Aorta (tissue), 5 donors: ENCODE measurements at regions not wholly inside any gene's neighbourhood (a gene's known extent, or its start where the extent isn't known, plus 50 kb on each side); places are given as distances from the start of the nearest gene placed in this dataset.

Experiments used
- ATAC-seq: fragments of 200-7000 bp; cut with Tn5 transposase; one replicate; pipeline ENCODE4 v1.9.1; 2022; ENCODE audit warnings: moderate library complexity; ENCODE audit not compliant: low FRiP score
- DNase-seq, 2 donors: peaks; one replicate each; pipeline ENCODE4 v3.0.0-alpha.2; 2020
- H3K27ac ChIP-seq, 2 donors: one replicate each; pipeline ENCODE4 v1.5.1; 2013; ENCODE audit warnings: low read length in 2 of 2, mild to moderate bottlenecking in 2 of 2, moderate library complexity in 2 of 2, control low read depth in 1 of 2, inconsistent platforms in 1 of 2, low read depth in 1 of 2
- H3K27me3 ChIP-seq, 2 donors: one replicate each; pipeline ENCODE4 v1.6.1; 2013; ENCODE audit warnings: control low read depth in 1 of 2, low read length in 1 of 2, mild to moderate bottlenecking in 1 of 2, moderate library complexity in 1 of 2; ENCODE audit not compliant: insufficient read depth in 2 of 2, control insufficient read depth in 1 of 2
- H3K36me3 ChIP-seq, 2 donors: one replicate each; pipeline ENCODE4 v1.6.1; 2013; ENCODE audit warnings: control low read depth in 1 of 2, low read length in 1 of 2, mild to moderate bottlenecking in 1 of 2; ENCODE audit not compliant: insufficient read depth in 2 of 2, control insufficient read depth in 1 of 2
- H3K4me1 ChIP-seq, 2 donors: one replicate each; pipeline ENCODE4 v1.6.1; 2013; ENCODE audit warnings: low read length in 2 of 2, control low read depth in 1 of 2, mild to moderate bottlenecking in 1 of 2, moderate library complexity in 1 of 2; ENCODE audit not compliant: insufficient read depth in 2 of 2, control insufficient read depth in 1 of 2
- H3K4me3 ChIP-seq, 2 donors: one replicate each; pipeline ENCODE4 v1.5.1; 2013; ENCODE audit warnings: low read length in 2 of 2, control low read depth in 1 of 2, mild to moderate bottlenecking in 1 of 2
- H3K9me3 ChIP-seq: one replicate; pipeline ENCODE4 v1.6.1; 2013; ENCODE audit warnings: mild to moderate bottlenecking, low read length; ENCODE audit not compliant: control insufficient read depth
- WGBS, 2 donors: extraction: QIAGEN DNeasy Blood & Tissue Kit; methylation state at CpG; one replicate each; pipeline ENCODE4 v1.1.7; 2013; 5-methylcytosine and 5-hydroxymethylcytosine counted together
- intact Hi-C, 2 donors: fragments of 100-400 bp; cut with DNase I; formaldehyde crosslinking; loops; one replicate each; pipeline versions ENCODE4 v1.14.2 to v1.15.0; 2022
- donor health status: healthy with polysubstance abuse.
- donor health status: Bipolar disorder and iron deficiency.
- donor health status: DM: no; HTN: no; CAD: no.
- donor health status: DM: no; HTN: no; CAD: no.
- donor health status: DM: yes; HTN: yes; CAD: no.

DNA sequence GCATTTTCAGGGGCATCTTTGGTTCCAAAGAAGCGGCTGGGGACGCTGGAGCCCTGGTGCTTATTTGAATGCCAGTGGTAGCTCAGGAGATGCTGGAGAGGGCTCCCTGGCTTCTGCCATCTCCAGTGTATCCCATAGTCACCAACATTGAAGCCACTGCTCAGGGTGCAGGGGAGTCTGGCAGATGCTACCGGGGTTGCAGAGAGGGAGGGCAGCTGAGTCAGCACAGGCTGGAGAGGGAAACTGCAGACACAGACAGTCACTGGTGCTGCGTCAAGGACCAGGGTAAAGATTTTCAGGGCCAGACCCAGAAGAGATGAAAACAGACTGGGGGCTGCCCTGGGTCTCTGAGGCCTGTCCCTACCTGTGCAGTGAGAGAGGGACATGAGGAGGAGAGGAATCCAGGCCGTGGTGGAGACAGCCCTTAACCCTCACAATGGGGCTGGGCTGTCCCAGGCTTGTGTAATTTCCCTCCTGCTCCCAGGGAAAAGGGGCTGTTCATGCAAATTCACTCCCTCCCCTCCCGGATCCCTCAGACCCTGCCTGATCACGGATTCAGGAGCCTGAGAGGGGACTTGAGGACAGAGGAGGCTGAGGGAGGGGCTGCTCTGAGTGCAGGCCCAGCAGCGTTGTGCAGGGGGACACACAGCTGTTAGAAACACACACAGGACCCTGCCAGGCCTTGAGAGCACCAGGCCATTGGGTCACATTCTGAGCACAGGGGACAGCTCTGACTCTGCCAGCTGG, 126.9 kb upstream of the GRK3 start:
- H3K27ac ChIP-seq = no peak overlapping the region
- 63 to 64% methylated on average over 8 of the region's 8 CpGs for WGBS, 2 donors
- H3K4me1 ChIP-seq = no peaks in the 10 kb centered on the region
- no peaks in the 10 kb centered on the region for H3K9me3 ChIP-seq
- H3K27me3 ChIP-seq = no peaks in the 10 kb centered on the region
- no peak for ATAC-seq
- intact Hi-C loops = no loop called here
- no peak overlapping the region for H3K4me3 ChIP-seq
- H3K36me3 ChIP-seq = no peaks in the 10 kb centered on the region
- DNase-seq = no peak

DNA sequence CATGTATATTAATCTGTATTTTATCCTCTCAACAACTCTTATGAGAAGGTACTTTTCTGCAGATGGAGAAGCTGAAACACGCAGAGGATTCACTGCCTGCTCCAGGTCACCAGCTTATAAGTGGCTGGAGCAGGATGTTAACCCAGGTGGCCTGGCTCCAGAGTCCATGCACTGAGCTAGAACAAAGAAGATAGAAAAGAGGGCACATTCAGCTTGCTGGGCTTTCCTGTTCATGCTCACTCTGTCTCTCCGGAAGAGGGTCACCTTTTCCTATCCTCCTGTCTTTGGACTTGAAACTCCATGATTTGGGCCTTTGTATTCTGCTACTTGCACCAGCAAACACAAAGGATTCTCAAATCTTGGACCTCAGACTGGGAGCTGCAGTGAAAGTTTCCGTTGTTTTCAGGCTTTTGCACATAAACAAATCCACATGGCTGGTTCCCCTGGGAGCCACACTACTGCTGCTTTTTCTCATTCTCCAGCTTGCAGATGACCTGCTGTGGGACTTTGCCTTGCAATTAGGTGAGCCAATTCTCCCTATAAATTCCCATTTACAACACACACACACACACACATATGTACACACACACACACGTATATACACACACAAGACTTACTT, 117.3 kb upstream of the GRK3 start:
- DNase-seq = no peak
- Histone ChIP-seq H3K36me3 (no peaks in the 10 kb centered on the region), H3K27ac (no peak overlapping the region), H3K4me1 (no peaks in the 10 kb centered on the region), H3K9me3 (no peaks in the 10 kb centered on the region), H3K27me3 (no peaks in the 10 kb centered on the region), H3K4me3 (no peak overlapping the region)
- no peak for ATAC-seq
- 49 to 56% methylated on average over 4 of the region's 4 CpGs for WGBS, 2 donors
- intact Hi-C loops = loop anchor here in 1 of 2 donors (2.0 kb wide), 1 partner anchor 42 kb away; no protein-coding TSS in a partner anchor

GRCh38 chr22:25447686-25448434, 116.6 kb upstream of the GRK3 start:
- no peaks in the 10 kb centered on the region for H3K9me3 ChIP-seq
- intact Hi-C loops = loop anchor here in 1 of 2 donors (2.0 kb wide), 1 partner anchor 43 kb away; no protein-coding TSS in a partner anchor
- DNase-seq = peak; percentile 93 to 96
- H3K4me1 ChIP-seq = no peaks in the 10 kb centered on the region
- H3K27ac ChIP-seq = peak overlapping the region in 1 of 2 donors; percentile 34
- peak; percentile 98 for ATAC-seq
- WGBS, 2 donors = 5 to 6% methylated on average over 29 to 30 of the region's 30 CpGs
- peak overlapping the region; percentile 76 to 97 for H3K4me3 ChIP-seq
- no peaks in the 10 kb centered on the region for H3K27me3 ChIP-seq
- H3K36me3 ChIP-seq = no peaks in the 10 kb centered on the region

GRCh38 chr22:25448435-25449051, 115.9 kb upstream of the GRK3 start:
- intact Hi-C loops = no loop called here
- Histone ChIP-seq H3K27ac (peak overlapping the region in 1 of 2 donors; percentile 34), H3K36me3 (no peaks in the 10 kb centered on the region), H3K27me3 (no peaks in the 10 kb centered on the region), H3K4me1 (no peaks in the 10 kb centered on the region), H3K9me3 (no peaks in the 10 kb centered on the region), H3K4me3 (peak overlapping the region; percentile 76 to 97)
- 1% methylated on average over 15 to 16 of the region's 16 CpGs for WGBS, 2 donors
- ATAC-seq = peak; percentile 47
- DNase-seq = no peak

- H3K36me3 ChIP-seq = no peaks in the 10 kb centered on the region
- no peak overlapping the region for H3K4me3 ChIP-seq
- H3K27ac ChIP-seq = no peak overlapping the region
- no peak for DNase-seq
- no peaks in the 10 kb centered on the region for H3K4me1 ChIP-seq
- H3K9me3 ChIP-seq = no peaks in the 10 kb centered on the region
- no peaks in the 10 kb centered on the region for H3K27me3 ChIP-seq
- WGBS, 2 donors = 83 to 86% methylated on average over 9 of the region's 9 CpGs
- intact Hi-C loops = no loop called here
- no peak for ATAC-seq
Measured at GRCh38 chr22:25449781-25450317, 114.6 kb upstream of the GRK3 start.

- intact Hi-C loops = no loop called here
- no peaks in the 10 kb centered on the region for H3K9me3 ChIP-seq
- no peaks in the 10 kb centered on the region for H3K4me1 ChIP-seq
- no peak overlapping the region for H3K4me3 ChIP-seq
- no peak for DNase-seq
- 77% methylated on average over 2 of the region's 2 CpGs for WGBS, 2 donors
- H3K36me3 ChIP-seq = no peaks in the 10 kb centered on the region
- no peak for ATAC-seq
- no peak overlapping the region for H3K27ac ChIP-seq
- no peaks in the 10 kb centered on the region for H3K27me3 ChIP-seq
Measured at GRCh38 chr22:25451480-25452114, 112.9 kb upstream of the GRK3 start.

GRCh38 chr22:25452116-25452700, 112.3 kb upstream of the GRK3 start:
- no peak overlapping the region for H3K4me3 ChIP-seq
- 30 to 43% methylated on average over 10 of the region's 10 CpGs for WGBS, 2 donors

DNA sequence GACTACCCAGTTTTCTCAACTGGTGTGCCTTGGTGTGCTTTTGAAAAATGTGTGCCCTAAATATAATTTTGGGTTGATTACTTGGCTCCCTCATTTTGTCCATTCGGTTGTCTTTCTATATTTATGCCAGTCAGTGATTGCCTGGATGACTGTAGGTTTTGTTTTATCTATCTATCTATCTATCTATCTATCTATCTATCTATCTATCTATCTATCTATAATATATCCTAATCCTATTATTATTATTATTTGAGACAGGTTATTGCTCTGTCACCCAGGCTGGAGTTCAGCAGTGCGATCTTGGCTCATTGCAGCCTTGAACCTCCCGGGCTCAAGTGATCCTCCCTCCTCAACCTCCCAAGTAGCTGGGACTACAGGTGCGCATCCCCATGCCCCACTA, 111.4 kb upstream of the GRK3 start:
- H3K27ac ChIP-seq = no peak overlapping the region
- intact Hi-C loops = no loop called here
- 87 to 91% methylated on average over 4 of the region's 4 CpGs for WGBS, 2 donors

More at GRCh38 chr22:25452116-25452700, 112.3 kb upstream of the GRK3 start:
- no peak for DNase-seq
- Histone ChIP-seq H3K27ac (no peak overlapping the region), H3K36me3 (no peaks in the 10 kb centered on the region), H3K27me3 (no peaks in the 10 kb centered on the region), H3K4me1 (no peaks in the 10 kb centered on the region), H3K9me3 (no peaks in the 10 kb centered on the region)
- intact Hi-C loops = no loop called here
- no peak for ATAC-seq

More for the DNA sequence above, 111.4 kb upstream of the GRK3 start:
- Histone ChIP-seq H3K9me3 (no peaks in the 10 kb centered on the region), H3K36me3 (no peaks in the 10 kb centered on the region), H3K4me3 (no peak overlapping the region), H3K27me3 (no peaks in the 10 kb centered on the region), H3K4me1 (no peaks in the 10 kb centered on the region)
- DNase-seq (no peak), ATAC-seq (no peak)
